Coronary artery (tissue), 2 donors: ENCODE measurements at regions not wholly inside any gene's neighbourhood (a gene's known extent, or its start where the extent isn't known, plus 50 kb on each side); places are given as distances from the start of the nearest gene placed in this dataset.

Experiments used
- DNase-seq: peaks from one replicate; pipeline ENCODE4 v3.0.0-alpha.2; 2017; ENCODE audit warnings: low spot score
- H3K27ac ChIP-seq, 2 donors: fragments of 200-600 bp; sonication (generic); one replicate each; pipeline ENCODE4 v1.5.1; 2016 to 2019
- H3K4me3 ChIP-seq: fragments of 200-600 bp; sonication (generic); 2 replicates; pipeline ENCODE4 v1.5.1; 2016; ENCODE audit warnings: mild to moderate bottlenecking, moderate library complexity
- CTCF ChIP-seq: fragments of 200-600 bp; sonication (generic); IDR thresholded peaks from one replicate; pipeline ENCODE4 v1.5.1; 2019; ENCODE audit warnings: antibody characterized with exemption

- no peak for TF ChIP-seq CTCF
- Histone ChIP-seq H3K4me3 (no peak overlapping the region), H3K27ac (no peak overlapping the region)
- no peak for DNase-seq
Observed at GRCh38 chr2:22880161-22880560, 504.8 kb upstream of the KLHL29 start.

- TF ChIP-seq CTCF, result no peak
- DNase-seq, result no peak
Observed at GRCh38 chr2:22882011-22882410, 503.0 kb upstream of the KLHL29 start.

GRCh38 chr2:22882643-22883042, 502.3 kb upstream of the KLHL29 start:
- no peak overlapping the region for H3K4me3 ChIP-seq
- H3K27ac ChIP-seq, result no peak overlapping the region
- DNase-seq, result no peak
- TF ChIP-seq CTCF, result no peak

More at GRCh38 chr2:22882011-22882410, 503.0 kb upstream of the KLHL29 start:
- H3K27ac ChIP-seq, result no peak overlapping the region
- no peak overlapping the region for H3K4me3 ChIP-seq

GRCh38 chr2:22883054-22883453, 501.9 kb upstream of the KLHL29 start:
- Histone ChIP-seq H3K4me3 (no peak overlapping the region), H3K27ac (no peak overlapping the region)
- DNase-seq, result no peak
- TF ChIP-seq CTCF, result no peak

- Histone ChIP-seq H3K4me3 (no peak overlapping the region), H3K27ac (no peak overlapping the region)
- no peak for DNase-seq
- no peak for TF ChIP-seq CTCF
Observed at GRCh38 chr2:22885245-22885644, 499.7 kb upstream of the KLHL29 start.

- TF ChIP-seq CTCF, result no peak
- no peak for DNase-seq
- H3K27ac ChIP-seq, result no peak overlapping the region
- H3K4me3 ChIP-seq, result no peak overlapping the region
Observed at GRCh38 chr2:22887426-22887825, 497.6 kb upstream of the KLHL29 start.

GRCh38 chr2:22887845-22888244, 497.1 kb upstream of the KLHL29 start:
- Histone ChIP-seq H3K27ac (no peak overlapping the region), H3K4me3 (no peak overlapping the region)
- TF ChIP-seq CTCF, result no peak
- no peak for DNase-seq
